Fibroblast of peridontal ligament (primary cell): ENCODE measurements at regions not wholly inside any gene's neighbourhood (a gene's known extent, or its start where the extent isn't known, plus 50 kb on each side); places are given as distances from the start of the nearest gene placed in this dataset.

Experiments
- DNase-seq: peaks from one replicate; pipeline ENCODE4 v3.0.0-alpha.2; 2010; ENCODE audit errors: extremely low read depth

DNA sequence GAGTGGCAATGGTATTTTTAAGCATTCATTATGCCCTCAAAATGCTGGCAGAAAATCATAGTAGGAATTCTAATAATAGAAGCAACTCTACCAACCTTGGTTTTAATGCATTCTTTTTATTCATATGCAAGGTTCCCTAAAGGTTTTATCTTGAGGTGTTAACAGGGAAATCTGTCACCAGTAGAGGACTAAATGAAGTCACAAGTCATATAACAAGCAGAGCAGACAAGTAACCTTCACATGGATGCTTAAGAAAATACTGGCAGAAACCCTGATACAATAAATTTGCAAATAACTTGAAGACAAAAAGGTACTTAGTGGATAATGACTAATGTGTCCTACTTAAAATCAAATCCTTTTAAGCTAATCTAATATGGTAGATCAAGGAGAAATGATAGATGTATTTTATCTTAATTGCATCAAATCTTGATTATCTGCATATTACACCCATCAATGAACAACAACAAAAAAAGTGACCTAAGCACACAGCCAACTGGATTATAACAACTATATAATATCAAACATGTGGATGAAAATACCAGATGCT lies 73.3 kb downstream of the RFC3 start:
- no peak for DNase-seq

DNA sequence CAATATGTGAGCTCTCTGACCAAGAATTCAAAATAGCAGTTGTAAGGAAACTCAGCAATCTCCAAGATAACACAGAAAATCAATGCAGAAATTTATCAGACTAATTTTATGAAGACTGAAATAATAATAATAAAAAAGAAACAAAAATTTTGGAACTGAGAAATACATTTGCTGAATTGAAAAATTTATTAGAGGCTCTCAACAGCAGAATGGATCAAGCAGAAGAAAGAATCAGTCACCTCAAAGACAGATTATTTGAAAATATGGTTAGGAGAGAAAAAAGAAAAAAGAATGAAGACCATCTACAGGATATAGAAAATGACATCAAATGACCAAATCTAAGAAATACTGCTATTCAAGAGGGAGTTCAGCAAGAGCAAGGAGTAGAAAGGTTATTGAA lies 75.6 kb downstream of the RFC3 start:
- no peak for DNase-seq

- DNase-seq = no peak
Observed at GRCh38 chr13:33904431-33904830, 86.5 kb downstream of the RFC3 start.

DNA sequence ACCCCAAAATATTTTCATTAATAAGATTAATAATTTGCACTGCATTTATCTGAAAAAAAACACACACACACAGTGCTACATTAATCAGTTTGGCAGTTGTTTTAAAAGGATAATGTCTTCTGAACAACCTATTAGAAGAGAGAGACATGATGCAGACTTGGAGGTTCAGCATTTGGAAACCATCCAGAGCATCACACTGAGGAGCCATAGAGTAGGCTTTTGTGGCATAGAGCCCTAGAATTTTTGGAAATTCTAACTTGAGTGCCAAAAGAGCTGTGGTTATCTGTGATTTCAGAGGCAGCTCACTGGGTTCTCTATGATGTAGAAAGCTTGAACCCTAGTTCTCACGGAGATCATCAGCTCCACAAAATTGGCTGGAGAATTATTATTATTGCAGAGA lies 90.2 kb downstream of the RFC3 start:
- DNase-seq = no peak

DNA sequence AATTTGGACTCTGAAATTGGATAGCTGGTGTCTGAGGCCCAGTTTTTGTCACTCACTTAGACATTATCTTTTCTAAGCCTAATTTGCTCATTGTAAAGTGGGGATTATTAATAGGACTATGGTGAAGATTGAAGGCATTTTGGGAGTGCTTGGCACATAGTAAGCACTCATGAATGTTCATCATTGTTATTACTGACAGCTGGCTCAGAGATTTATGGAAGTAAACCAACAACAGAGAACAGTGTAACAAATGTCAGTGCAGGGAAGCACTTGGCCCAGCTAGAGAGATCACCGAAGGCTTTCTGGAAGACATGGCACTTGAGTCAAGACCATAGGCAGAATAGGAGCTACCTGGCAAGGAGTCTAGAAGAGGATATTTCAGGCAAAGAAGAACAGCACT lies 92.3 kb downstream of the RFC3 start:
- no peak for DNase-seq

GRCh38 chr13:33911521-33911920 lies 93.6 kb downstream of the RFC3 start:
- DNase-seq = no peak

- DNase-seq = no peak
Observed at GRCh38 chr13:33913829-33914228, 95.9 kb downstream of the RFC3 start.

DNA sequence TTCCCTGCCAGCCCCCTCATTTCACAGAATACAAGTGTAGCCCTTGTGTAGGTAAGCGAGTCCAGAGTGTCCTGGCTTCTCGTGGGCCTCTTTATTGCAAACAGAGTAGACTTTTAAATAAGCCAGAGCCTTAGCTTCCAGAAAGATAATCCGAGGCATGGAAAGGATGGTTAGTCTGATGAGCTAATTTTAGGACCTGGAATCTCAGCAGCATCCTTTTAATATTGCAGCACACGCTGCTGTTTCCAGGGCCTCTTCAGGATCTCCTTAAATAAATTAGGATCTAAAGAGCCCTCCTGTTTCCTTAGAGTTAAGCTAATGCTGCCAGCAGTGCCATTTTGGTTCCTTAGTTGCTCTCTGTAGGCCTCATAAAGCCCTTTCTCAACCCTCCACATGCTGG lies 99.2 kb downstream of the RFC3 start:
- DNase-seq = no peak

- DNase-seq = peak; percentile 92
Observed at GRCh38 chr13:33918199-33918932, 100.4 kb downstream of the RFC3 start.

- peak; percentile 31 for DNase-seq
Observed at GRCh38 chr13:33919120-33919519, 101.2 kb downstream of the RFC3 start.

DNA sequence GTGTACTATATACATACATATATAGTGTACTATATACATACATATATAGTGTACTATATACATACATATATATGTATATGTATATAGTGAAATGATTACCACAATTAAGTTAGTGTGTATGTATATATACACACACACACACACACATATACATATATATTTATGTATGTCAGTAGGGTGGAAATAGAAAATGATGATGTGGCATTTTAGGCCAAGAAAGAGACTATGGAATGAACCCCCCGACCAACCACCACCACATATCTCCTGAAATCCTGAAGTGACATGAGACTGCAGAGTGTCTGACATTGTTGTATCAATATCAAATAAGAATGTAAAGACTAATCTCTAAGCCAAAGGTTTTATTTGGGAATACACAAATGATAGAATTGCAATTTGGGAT lies 107.6 kb downstream of the RFC3 start:
- no peak for DNase-seq

DNA sequence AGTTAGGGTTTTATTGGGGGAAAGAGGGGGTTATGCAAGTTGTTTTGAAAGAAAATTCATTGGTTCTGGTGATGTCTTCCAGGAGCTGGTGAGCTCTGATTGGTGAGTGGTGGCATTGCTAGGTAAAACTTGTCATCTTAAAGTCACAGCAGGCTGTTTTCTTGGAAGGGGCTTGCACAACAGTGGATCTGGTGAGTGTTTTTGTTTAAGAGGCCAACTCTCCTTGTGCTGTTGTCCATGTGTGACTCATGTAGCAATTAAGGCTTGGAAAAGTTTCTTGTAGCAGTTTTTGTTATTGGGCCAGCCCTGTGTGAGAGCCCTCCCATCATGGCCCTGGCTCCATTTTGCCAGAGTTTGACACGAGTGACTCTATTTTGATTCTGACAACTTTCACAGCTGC lies 109.4 kb downstream of the RFC3 start:
- peak; percentile 92 for DNase-seq

DNA sequence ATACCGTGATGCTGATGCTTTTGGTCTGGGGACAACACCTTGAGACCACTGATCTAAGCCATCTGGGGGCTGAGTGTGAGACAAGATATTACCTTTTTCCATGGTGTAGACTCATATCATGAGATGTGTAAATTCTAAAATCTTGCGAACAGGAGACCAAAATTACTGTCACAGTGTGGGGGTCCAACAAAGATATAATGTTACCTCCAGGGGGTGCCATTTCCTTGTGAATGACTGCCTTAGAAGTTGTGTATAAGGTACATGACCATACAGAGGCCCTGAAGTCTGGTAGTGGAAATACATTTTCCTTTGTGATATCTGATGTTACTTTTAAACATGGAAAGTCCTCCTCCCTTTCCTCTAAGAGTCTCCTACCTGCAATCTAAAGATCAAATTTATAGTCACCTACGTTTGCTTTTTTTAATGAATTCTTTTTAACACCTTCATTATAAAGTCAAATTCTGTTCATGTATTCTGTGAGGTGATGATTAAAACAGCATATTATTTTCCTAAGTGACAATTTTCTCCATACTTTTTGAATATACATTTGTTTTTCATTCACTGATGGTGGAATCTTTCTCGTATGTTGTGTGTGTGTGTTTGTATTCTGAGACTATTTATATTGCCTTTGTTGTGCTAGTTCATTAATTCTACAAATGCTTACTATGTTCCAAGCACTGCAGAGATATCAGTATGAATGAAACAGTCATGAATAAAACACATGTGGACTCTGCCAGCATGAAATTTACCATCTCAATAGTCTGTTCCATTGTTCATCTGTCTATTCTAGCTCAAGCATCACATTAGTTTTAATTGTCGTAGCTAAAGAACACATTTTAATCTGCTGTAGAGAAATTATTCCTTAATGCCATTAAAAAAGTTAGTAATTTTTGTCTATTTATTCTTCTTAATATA lies 113.7 kb downstream of the RFC3 start:
- DNase-seq = peak; percentile 81

- peak; percentile 21 for DNase-seq
Observed at GRCh38 chr13:33932769-33933406, 114.9 kb downstream of the RFC3 start.

DNA sequence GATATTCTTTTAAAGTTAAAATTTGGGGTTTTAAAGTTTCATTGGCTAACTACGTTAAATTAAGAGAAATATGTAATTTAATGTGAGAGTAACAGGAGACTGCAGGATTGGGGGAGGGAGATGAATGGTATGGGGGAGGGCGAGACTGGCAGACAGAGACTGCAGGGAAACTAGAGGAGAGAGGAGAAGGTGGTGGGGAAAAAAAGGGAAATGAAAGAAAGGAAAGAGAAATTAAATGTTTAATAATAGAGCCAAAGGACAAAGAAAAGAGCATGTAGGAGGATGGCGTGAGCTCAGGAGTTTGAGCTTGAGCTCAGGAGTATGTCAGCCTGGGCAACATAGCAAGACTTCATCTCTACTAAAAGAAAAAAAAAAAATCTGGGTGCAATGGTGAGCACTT lies 115.9 kb downstream of the RFC3 start:
- DNase-seq = no peak

DNA sequence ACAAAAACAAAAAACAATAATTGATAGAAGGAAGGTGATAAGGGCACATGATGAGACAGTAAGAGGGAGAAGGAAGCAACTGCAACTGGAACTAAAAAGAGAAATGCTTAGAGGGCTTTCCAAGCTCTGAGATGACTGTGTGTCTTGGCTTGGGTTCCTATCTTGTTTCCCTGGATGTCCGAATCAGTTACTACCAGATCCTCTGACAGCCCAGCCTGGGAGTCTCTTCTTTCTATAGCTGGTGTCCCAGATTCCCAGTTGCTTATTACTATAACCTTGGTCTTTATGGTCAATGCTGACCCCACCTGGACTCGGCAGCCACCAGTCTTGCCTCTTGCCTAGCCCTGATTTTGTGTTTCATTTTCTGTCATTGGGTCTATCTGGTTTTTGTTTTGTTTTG lies 116.4 kb downstream of the RFC3 start:
- DNase-seq = peak; percentile 29

DNA sequence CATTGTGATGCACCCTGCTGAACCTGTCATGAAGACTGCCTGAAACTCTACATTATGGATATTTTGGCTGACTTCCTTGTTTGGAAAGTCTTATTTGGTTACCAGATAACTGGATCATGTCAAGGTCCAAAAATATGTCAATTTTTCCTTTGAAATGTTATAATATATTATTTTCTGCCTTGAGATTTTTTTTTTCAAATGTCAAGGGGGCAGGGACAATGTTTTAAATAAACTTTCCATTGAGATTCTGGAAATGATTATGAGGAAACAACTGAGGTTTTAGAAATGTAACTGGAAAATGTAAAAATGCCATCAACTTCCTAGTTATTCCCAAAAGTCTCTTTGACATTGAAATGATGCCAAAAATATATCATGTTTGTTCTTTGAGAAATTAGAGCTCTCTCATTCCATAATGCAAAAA lies 117.0 kb downstream of the RFC3 start:
- DNase-seq = peak; percentile 39

DNA sequence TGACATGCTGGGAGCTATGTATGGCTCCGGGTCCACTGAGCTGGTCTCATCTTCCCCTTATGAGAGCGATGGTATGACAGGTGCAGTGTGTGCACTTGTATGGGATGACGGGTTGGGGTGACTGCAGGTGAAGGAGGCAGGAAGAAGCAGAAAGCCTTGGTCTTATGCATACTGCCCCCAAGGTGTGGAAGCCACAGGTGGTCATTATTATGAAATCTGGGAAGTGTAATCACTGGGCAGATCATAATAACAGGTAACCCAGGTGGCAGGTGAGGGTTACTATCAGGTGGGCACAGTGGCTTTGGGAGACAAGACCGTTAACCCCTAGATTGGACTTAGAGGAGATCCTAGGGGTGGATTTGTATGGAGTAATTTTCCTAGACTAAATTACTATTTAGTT lies 118.0 kb downstream of the RFC3 start:
- no peak for DNase-seq

DNA sequence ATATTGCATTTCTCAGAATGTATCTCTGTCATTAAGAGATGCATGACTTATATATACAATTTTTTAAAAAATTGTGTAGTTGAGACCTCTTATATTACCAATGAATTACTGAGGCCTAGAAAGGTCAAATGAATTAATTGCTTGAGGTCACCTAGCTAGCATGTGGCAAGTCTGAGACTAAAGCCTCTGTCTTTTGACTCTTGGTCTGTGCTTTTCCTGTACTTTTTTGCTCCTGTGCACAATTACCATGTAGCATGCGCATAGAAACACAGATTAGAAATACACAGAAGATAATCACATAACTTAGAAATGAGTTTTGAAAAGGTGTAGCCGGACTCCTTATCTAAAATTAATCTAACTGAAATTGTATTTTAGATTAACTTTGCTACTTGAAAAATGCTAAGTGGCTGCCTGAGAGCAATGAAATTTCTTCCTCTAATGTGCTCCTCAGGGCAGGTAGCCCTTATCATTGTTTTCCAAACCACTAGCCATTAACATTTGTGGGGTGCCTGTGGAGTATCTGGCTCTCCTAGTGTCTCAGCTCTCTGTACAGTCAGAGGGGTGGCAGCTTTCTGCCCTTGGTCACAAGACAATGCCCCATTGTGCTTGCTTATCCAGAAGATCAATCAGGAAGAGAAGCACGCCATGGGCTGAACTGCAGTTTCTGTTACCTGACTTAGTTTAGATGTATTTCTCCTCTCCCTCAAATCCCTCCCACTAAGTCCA lies 119.6 kb downstream of the RFC3 start:
- no peak for DNase-seq

DNA sequence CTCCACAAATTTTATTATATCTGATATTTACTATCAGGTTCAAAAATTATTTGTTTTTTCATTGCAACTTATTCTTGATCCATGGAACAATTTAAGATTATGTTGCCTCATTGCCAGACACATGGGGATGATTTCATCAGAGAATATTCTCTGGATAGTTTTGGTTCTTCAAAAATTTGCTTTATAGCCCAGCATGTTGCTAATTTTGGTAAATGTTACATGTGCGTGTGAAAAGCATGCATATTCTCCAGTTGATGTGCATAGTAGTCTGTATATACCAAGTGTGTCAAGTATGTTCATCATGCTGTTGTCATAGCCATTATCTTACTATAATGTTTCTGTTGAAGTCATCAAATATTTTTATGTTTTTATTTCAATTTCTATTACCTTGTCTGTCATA lies 122.3 kb downstream of the RFC3 start:
- DNase-seq = peak; percentile 41

GRCh38 chr13:33940898-33941297 lies 122.9 kb downstream of the RFC3 start:
- no peak for DNase-seq

DNA sequence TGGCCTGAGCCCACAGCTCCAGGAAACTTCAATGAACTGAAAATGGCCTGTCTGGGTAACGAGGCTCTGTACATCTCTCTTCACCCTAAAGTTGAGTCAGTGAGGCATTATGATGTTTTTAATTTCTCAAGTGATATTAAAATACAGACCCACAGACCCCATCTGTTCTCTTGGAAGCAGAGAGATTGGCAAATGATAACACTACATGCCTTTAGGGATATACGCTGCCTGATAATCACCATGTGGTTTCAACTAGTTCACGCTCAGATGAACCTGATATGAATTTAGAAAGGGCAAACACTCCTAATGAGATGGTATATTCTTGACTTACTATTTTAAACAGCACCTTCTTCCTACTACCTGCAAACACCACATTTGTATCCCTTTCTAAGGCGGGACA lies 127.5 kb downstream of the RFC3 start:
- DNase-seq = no peak
